Heart left ventricle (tissue), 13 donors: ENCODE measurements at regions not wholly inside any gene's neighbourhood (a gene's known extent, or its start where the extent isn't known, plus 50 kb on each side); places are given as distances from the start of the nearest gene placed in this dataset.

Experiments
- CTCF ChIP-seq, 12 donors: fragments of 200-600 bp; sonication (generic) in 4 of 12; IDR thresholded peaks; one replicate each; pipeline versions ENCODE4 v1.5.0 to v1.8.0; 2018 to 2022; ENCODE audit warnings: antibody characterized with exemption in 12 of 12, mild to moderate bottlenecking in 5 of 12
- POLR2A ChIP-seq, 2 donors: fragments of 450-650 bp; IDR thresholded peaks; one replicate each; pipeline ENCODE4 v1.6.1; 2017; ENCODE audit warnings: antibody characterized with exemption in 2 of 2, mild to moderate bottlenecking in 2 of 2, moderate library complexity in 2 of 2
- donor health status: ischemic (EF 13 %, LVEDD 7.1; RV severe dilation, severe dysfunction).
- donor health status: DM: no; HTN: yes; CAD: no.
- donor health status: DM: no; HTN: no; CAD: no.
- donor health status: ischemic (EF 25% LVEDD 6.9; RV normal size, moderate dysfunction).
- donor health status: ischemic (EF 25% LVEDD 5.7; RV mildly dilated, moderate dysfunction).
- donor health status: ischemic (EF 35%, LVEDD 5.7; RV mildly dilated, moderate dysfunction).
- donor health status: nonischemic (EF 11% LVEDD 7.7; RV severe dilation, severe dysfunction).
- donor health status: DM: yes; HTN: yes; CAD: no.
- donor health status: PGD.
- donor health status: ischemic (EF 29% LVEDD 5.4; RV normal size, mild dysfunction).
- donor health status: nonischemic (EF 23%, LVEDD 6.1; RV moderate dilation, normal function).

GRCh38 chr9:99421369-99421768 is 199.3 kb downstream of the SEC61B start:
- TF ChIP-seq CTCF (IDR thresholded peaks at IDR 0.05) = no peak
- no peak for TF ChIP-seq POLR2A (IDR thresholded peaks at IDR 0.05)
